BLaER1 (cell line): ENCODE measurements at regions not wholly inside any gene's neighbourhood (a gene's known extent, or its start where the extent isn't known, plus 50 kb on each side); places are given as distances from the start of the nearest gene placed in this dataset.
"Not testable (repeated sequence)": the region's sequence is repeated elsewhere in the genome, so short reads cannot be mapped to it uniquely, and the experiment has no call there.

Source experiments
- H3K27ac ChIP-seq: shearing (Covaris generic); formaldehyde crosslinking; 2 replicates; pipeline ENCODE4 v1.8.1; 2022
- H3K27me3 ChIP-seq: shearing (Covaris generic); formaldehyde crosslinking; 2 replicates; pipeline ENCODE4 v1.8.1; 2022
- H3K36me3 ChIP-seq: shearing (Covaris generic); formaldehyde crosslinking; 2 replicates; pipeline ENCODE4 v1.8.1; 2022
- H3K4me1 ChIP-seq: shearing (Covaris generic); formaldehyde crosslinking; 2 replicates; pipeline ENCODE4 v1.8.1; 2022
- H3K4me2 ChIP-seq: shearing (Covaris generic); formaldehyde crosslinking; 2 replicates; pipeline ENCODE4 v1.8.1; 2022
- H3K4me3 ChIP-seq: shearing (Covaris generic); formaldehyde crosslinking; 2 replicates; pipeline ENCODE4 v1.8.1; 2022
- H3K9ac ChIP-seq: shearing (Covaris generic); formaldehyde crosslinking; 2 replicates; pipeline ENCODE4 v1.8.1; 2022
- H3K9me3 ChIP-seq: shearing (Covaris generic); formaldehyde crosslinking; 2 replicates; pipeline ENCODE4 v1.8.1; 2022
- H4K20me1 ChIP-seq: shearing (Covaris generic); formaldehyde crosslinking; 2 replicates; pipeline ENCODE4 v1.8.1; 2022
- Cebpa-rat ChIP-seq: shearing (Covaris generic); IDR thresholded peaks from 2 replicates; pipeline ENCODE4 v1.8.1; 2022

- Histone ChIP-seq H3K4me1 (no peaks in the 10 kb centered on the region), H3K4me2 (no peak overlapping the region), H4K20me1 (no peaks in the 10 kb centered on the region), H3K27me3 (no peaks in the 10 kb centered on the region), H3K27ac (no peak overlapping the region), H3K36me3 (no peaks in the 10 kb centered on the region), H3K9me3 (no peaks in the 10 kb centered on the region), H3K9ac (no peak overlapping the region), H3K4me3 (no peak overlapping the region)
- TF ChIP-seq Cebpa-rat: no peak
These were observed 285.2 kb upstream of the SEMA6A start for GRCh38 chr5:116859666-116860320.

GRCh38 chr5:116858705-116859333, 284.2 kb upstream of the SEMA6A start:
- H3K27ac ChIP-seq: no peak overlapping the region
- H3K27me3 ChIP-seq: no peaks in the 10 kb centered on the region
- no peaks in the 10 kb centered on the region for H4K20me1 ChIP-seq
- no peaks in the 10 kb centered on the region for H3K36me3 ChIP-seq
- no peak overlapping the region for H3K4me3 ChIP-seq
- no peak overlapping the region for H3K4me2 ChIP-seq
- no peak for TF ChIP-seq Cebpa-rat
- H3K9ac ChIP-seq: no peak overlapping the region
- no peaks in the 10 kb centered on the region for H3K9me3 ChIP-seq
- H3K4me1 ChIP-seq: no peaks in the 10 kb centered on the region

GRCh38 chr5:116858020-116858419, 283.4 kb upstream of the SEMA6A start:
- H4K20me1 ChIP-seq, H3K4me1 ChIP-seq, H3K9ac ChIP-seq, H3K4me3 ChIP-seq, H3K36me3 ChIP-seq, H3K27ac ChIP-seq, H3K9me3 ChIP-seq, H3K4me2 ChIP-seq, H3K27me3 ChIP-seq: not testable (repeated sequence)

- Histone ChIP-seq H3K36me3 (no peaks in the 10 kb centered on the region), H3K4me3 (no peak overlapping the region), H3K27ac (no peak overlapping the region), H3K4me1 (no peaks in the 10 kb centered on the region), H3K9me3 (no peaks in the 10 kb centered on the region), H3K9ac (no peak overlapping the region), H4K20me1 (no peaks in the 10 kb centered on the region), H3K4me2 (no peak overlapping the region), H3K27me3 (no peaks in the 10 kb centered on the region)
- TF ChIP-seq Cebpa-rat: no peak
These were observed 281.6 kb upstream of the SEMA6A start for GRCh38 chr5:116856271-116856670.

GRCh38 chr5:116853992-116854391, 279.4 kb upstream of the SEMA6A start:
- Histone ChIP-seq H3K9me3 (no peaks in the 10 kb centered on the region), H3K9ac (no peak overlapping the region), H3K27ac (no peak overlapping the region), H4K20me1 (no peaks in the 10 kb centered on the region), H3K27me3 (no peaks in the 10 kb centered on the region), H3K4me3 (no peak overlapping the region), H3K4me2 (no peak overlapping the region), H3K4me1 (no peaks in the 10 kb centered on the region), H3K36me3 (no peaks in the 10 kb centered on the region)
- TF ChIP-seq Cebpa-rat: no peak

- no peak for TF ChIP-seq Cebpa-rat
- Histone ChIP-seq H3K4me1 (no peaks in the 10 kb centered on the region), H3K4me3 (no peak overlapping the region), H3K9ac (no peak overlapping the region), H3K27ac (no peak overlapping the region), H3K27me3 (no peaks in the 10 kb centered on the region), H3K36me3 (no peaks in the 10 kb centered on the region), H3K9me3 (no peaks in the 10 kb centered on the region), H3K4me2 (no peak overlapping the region), H4K20me1 (no peaks in the 10 kb centered on the region)
These were observed 274.4 kb upstream of the SEMA6A start for GRCh38 chr5:116848954-116849581.

- Histone ChIP-seq H4K20me1 (no peaks in the 10 kb centered on the region), H3K9me3 (no peaks in the 10 kb centered on the region), H3K36me3 (no peaks in the 10 kb centered on the region), H3K4me2 (no peak overlapping the region), H3K4me3 (no peak overlapping the region), H3K4me1 (no peaks in the 10 kb centered on the region), H3K9ac (no peak overlapping the region), H3K27ac (no peak overlapping the region), H3K27me3 (no peaks in the 10 kb centered on the region)
- TF ChIP-seq Cebpa-rat: no peak
These were observed 273.3 kb upstream of the SEMA6A start for GRCh38 chr5:116847960-116848359.

- no peak overlapping the region for H3K9ac ChIP-seq
- H3K4me2 ChIP-seq: no peak overlapping the region
- no peaks in the 10 kb centered on the region for H4K20me1 ChIP-seq
- no peaks in the 10 kb centered on the region for H3K36me3 ChIP-seq
- no peaks in the 10 kb centered on the region for H3K4me1 ChIP-seq
- no peak overlapping the region for H3K27ac ChIP-seq
- no peak for TF ChIP-seq Cebpa-rat
- no peaks in the 10 kb centered on the region for H3K9me3 ChIP-seq
- H3K27me3 ChIP-seq: no peaks in the 10 kb centered on the region
- no peak overlapping the region for H3K4me3 ChIP-seq
These were observed 269.4 kb upstream of the SEMA6A start for GRCh38 chr5:116844015-116844414.

- Histone ChIP-seq H3K27ac (no peak overlapping the region), H3K36me3 (no peaks in the 10 kb centered on the region), H3K4me1 (no peaks in the 10 kb centered on the region), H3K4me2 (no peak overlapping the region), H3K27me3 (no peaks in the 10 kb centered on the region), H4K20me1 (no peaks in the 10 kb centered on the region), H3K4me3 (no peak overlapping the region), H3K9ac (no peak overlapping the region), H3K9me3 (no peaks in the 10 kb centered on the region)
- no peak for TF ChIP-seq Cebpa-rat
These were observed 267.9 kb upstream of the SEMA6A start for GRCh38 chr5:116842514-116842961.

- no peak overlapping the region for H3K27ac ChIP-seq
- no peaks in the 10 kb centered on the region for H3K4me1 ChIP-seq
- H3K4me3 ChIP-seq: no peak overlapping the region
- H3K9me3 ChIP-seq: no peaks in the 10 kb centered on the region
- TF ChIP-seq Cebpa-rat: no peak
- H3K4me2 ChIP-seq: no peak overlapping the region
- no peaks in the 10 kb centered on the region for H3K27me3 ChIP-seq
- no peaks in the 10 kb centered on the region for H3K36me3 ChIP-seq
- no peak overlapping the region for H3K9ac ChIP-seq
- H4K20me1 ChIP-seq: no peaks in the 10 kb centered on the region
These were observed 267.1 kb upstream of the SEMA6A start for GRCh38 chr5:116841734-116842133.
